HG03571 (cell line): ENCODE measurements at regions not wholly inside any gene's neighbourhood (a gene's known extent, or its start where the extent isn't known, plus 50 kb on each side); places are given as distances from the start of the nearest gene placed in this dataset.

Experiments used
- ATAC-seq: cut with Tn5 transposase; IDR thresholded peaks from one replicate; pipeline ENCODE4 v1.9.1; 2021; ENCODE audit not compliant: unreplicated experiment

DNA sequence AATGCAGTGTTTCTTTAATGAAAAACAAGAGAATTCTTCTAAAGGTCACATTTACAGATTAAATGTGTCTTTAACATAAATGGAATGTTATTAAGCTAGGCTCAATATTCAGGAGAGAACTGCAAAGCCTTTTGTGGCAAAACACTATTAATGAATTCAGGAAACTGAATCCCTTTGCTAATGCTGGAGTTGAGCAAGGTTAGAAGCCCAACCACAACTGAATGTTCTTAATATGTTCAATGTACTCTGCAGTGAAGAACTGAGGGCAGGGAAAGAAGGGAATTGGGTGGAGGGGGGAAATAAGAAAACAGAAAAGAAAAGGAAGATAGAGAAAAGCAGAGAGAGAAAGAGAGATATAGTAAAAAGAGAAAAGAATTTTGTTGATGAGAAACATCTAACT lies 276.7 kb upstream of the TMEM161B start:
- no peak for ATAC-seq

GRCh38 chr5:88544671-88545070 lies 276.0 kb upstream of the TMEM161B start:
- no peak for ATAC-seq

GRCh38 chr5:88544136-88544645 lies 275.5 kb upstream of the TMEM161B start:
- no peak for ATAC-seq

- ATAC-seq: no peak
Measured at GRCh38 chr5:88542786-88543185, 274.1 kb upstream of the TMEM161B start.

DNA sequence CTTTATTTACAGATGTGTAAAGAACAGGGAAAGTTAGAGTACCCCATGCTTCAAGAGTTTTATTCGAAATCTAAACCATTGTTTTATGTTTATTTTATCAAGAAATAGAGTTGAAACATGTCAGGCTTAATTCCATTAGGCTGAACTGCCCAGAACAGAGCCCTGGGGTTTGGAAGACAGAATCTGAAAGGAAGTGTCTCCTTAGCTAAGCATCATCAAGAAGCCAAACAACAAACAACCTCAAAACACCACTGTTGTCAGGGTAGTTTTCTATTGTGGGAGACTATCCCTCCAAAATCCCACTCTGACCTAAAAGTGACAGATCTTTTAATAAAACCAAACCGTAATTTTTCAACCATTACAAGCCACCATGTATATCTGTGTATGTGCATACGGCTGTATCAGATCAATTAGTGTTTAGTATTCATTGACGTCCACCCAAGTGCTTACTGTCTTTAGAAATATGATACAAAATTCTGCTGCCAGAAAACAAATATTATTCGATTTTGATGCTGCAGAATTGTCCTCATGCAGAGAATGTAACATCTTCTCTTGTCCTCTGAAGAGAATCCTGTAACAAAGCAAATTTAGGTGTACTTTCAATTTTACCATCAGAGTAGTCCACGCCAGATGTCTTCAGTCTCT lies 271.9 kb upstream of the TMEM161B start:
- ATAC-seq: no peak

- no peak for ATAC-seq
Measured at GRCh38 chr5:88539693-88540365, 271.2 kb upstream of the TMEM161B start.

- no peak for ATAC-seq
Measured at GRCh38 chr5:88539026-88539425, 270.4 kb upstream of the TMEM161B start.

GRCh38 chr5:88536146-88536545 lies 267.5 kb upstream of the TMEM161B start:
- no peak for ATAC-seq

DNA sequence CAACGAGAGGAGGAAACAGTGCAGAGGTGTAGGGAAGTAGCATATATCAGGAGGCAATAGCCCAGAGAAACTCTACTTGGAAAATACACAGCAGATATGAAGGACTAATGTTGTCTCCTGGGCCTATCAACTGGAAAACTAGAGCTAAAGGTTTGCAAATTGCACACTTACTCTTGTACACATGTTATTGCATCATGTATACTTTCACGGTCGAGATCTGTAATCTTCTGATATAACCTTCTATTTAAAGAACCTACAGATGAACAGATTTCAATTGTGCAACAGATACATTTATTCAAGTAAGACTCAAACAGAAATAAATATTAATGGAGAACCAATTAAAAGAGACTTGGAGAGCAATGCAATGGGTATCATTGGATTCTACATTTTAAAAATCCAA lies 256.3 kb upstream of the TMEM161B start:
- no peak for ATAC-seq

- ATAC-seq: no peak
Measured at GRCh38 chr5:88519066-88519465, 250.4 kb upstream of the TMEM161B start.

- no peak for ATAC-seq
Measured at GRCh38 chr5:88518131-88519016, 249.7 kb upstream of the TMEM161B start.

- ATAC-seq: no peak
Measured at GRCh38 chr5:88515881-88516819, 247.5 kb upstream of the TMEM161B start.

- ATAC-seq: no peak
Measured at GRCh38 chr5:88515068-88515467, 246.4 kb upstream of the TMEM161B start.

GRCh38 chr5:88509403-88509802 lies 240.8 kb upstream of the TMEM161B start:
- ATAC-seq: no peak

DNA sequence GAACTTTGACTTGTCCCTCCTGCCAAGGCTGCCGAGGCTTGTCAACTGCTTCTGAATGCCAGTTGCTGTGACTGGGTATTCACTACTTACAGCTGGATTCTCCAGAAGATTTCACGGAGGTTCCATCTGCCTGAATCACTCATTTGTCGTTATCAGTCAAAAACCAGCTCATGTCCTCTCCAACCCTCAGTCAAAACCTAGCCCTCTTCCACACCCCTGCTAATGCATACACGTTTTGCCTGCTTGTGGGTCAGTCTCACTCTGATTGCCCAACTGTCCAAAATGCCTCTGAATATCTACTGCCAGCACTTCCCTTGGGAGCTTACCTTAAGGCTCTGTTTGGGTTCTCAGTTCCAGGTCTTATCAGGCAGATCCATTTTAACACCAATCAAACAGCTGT lies 238.6 kb upstream of the TMEM161B start:
- ATAC-seq: no peak

GRCh38 chr5:88503406-88503805 lies 234.8 kb upstream of the TMEM161B start:
- no peak for ATAC-seq

DNA sequence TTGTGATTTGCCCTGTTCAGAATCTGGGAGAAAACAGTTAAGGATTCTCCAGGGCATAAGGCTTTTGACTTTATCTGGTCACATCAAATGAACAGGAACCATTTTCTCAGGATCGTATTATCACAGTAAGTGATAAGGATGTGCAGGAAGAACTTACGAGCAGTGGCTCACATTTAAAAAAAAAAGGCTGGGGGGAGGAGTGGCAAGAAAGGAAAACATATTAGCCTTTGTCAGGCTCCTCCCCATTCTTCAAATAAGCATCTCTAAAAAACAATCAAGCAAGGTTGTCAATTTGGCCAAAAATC lies 234.3 kb upstream of the TMEM161B start:
- ATAC-seq: no peak

DNA sequence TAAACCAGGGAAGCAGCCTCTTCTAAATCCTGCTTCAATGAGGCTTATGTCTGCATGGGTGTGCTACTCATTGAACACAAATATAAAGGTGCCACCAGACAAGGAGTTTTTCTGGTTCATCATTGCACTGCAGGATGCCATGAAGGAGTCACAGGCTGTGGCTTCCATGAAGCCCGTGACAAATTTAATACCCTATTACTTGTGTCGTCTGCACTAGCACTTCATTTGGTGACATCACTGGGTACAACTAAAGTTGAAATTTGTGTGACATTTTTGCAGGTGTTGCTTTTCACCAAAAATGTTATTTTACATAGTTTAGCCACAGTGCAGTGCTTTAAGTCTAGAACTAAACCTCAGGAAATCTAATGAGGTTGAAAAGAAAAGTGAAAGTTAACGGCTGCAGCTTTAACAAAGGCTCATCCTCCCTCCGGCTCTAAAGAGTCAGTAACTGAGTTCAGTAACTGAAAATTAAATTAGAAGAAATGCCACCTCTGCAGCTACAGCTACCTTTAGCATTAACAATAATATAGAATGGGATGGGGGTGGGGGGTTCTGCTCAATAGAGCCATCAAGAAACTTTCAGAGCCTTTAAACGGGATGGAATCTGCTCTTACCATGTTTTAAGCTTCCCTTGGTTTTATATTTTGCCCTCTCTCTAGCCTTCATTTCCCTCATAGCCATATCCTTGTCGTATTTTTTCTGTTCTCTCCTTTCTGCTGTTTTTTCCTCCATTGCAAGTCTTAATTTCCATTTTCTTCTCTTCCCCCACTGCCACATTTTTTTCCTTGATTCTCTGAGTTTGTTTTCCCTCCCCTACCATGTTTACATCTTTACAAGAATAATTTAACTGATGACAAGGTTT lies 233.8 kb upstream of the TMEM161B start:
- ATAC-seq: peak; percentile 91

GRCh38 chr5:88495810-88496209 lies 227.2 kb upstream of the TMEM161B start:
- no peak for ATAC-seq

GRCh38 chr5:88490874-88491273 lies 222.2 kb upstream of the TMEM161B start:
- ATAC-seq: no peak
